Left cardiac atrium (tissue), 4 donors: ENCODE measurements at regions not wholly inside any gene's neighbourhood (a gene's known extent, or its start where the extent isn't known, plus 50 kb on each side); places are given as distances from the start of the nearest gene placed in this dataset.
A peak's percentile ranks its signal among the peaks of the same experiment; 100 is the strongest.

Experiments
- ATAC-seq, 2 donors: fragments of 200-7000 bp; cut with Tn5 transposase; one replicate each; pipeline ENCODE4 v1.9.1; 2020; ENCODE audit warnings: mild to moderate bottlenecking in 2 of 2, moderate library complexity in 2 of 2
- DNase-seq: peaks from one replicate; pipeline ENCODE4 v3.0.0-alpha.2; 2020
- intact Hi-C, 2 donors: fragments of 100-400 bp; cut with DNase I; formaldehyde crosslinking; loops; one replicate each; pipeline versions ENCODE4 v1.14.1 to v1.15.1; 2022 to 2023
- donor health status: DM: no; HTN: yes; CAD: no.
- donor health status: DM: no; HTN: yes; CAD: no; lungs with severe emphysema.
- donor health status: DM: yes; HTN: yes; CAD: no.
- donor health status: Dilated cardiomyopathy.

DNA sequence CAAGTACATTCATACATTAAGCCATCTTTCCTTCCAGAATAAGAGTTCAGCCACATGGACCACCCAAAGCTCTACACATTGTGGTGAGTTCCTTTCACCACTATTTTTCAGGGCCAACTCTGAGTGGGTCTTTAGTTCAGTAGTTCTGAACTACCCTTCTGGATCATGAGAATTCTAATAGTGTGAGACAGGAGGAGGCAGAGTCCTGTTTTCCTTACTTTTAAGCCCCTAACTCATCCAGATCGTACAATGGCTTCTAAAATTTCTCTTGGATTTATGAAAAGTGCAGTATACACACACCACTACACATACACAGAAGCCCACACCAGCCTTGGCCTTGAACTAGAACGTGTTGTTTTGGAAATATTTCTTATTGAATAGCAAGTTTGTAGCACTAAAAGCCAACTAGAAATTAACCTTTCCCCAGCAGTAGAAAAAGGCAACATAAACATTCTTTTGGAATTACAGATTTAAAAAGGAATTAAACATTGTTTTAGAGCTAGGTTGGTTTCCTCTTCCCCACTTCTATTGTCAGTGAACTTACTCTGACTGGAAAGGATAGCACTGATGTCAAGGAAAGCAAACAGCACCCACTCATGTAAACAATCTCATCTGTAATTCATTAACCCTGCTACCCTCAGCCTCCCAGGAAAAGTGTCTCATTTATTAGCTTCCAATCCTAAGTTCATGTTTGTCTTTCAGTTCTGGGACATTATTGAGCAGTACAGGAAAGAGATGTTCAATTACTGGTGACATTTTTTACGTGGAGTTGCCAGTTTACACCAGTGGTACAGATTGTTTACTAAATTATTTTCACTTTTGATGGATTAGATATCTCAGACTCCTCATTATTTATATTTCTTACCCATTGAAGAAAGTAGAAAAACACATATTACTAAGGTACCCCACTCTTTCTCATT, 95.7 kb upstream of the AGTR1 start:
- ATAC-seq, result no peak
- intact Hi-C loops, result no loop called here

DNA sequence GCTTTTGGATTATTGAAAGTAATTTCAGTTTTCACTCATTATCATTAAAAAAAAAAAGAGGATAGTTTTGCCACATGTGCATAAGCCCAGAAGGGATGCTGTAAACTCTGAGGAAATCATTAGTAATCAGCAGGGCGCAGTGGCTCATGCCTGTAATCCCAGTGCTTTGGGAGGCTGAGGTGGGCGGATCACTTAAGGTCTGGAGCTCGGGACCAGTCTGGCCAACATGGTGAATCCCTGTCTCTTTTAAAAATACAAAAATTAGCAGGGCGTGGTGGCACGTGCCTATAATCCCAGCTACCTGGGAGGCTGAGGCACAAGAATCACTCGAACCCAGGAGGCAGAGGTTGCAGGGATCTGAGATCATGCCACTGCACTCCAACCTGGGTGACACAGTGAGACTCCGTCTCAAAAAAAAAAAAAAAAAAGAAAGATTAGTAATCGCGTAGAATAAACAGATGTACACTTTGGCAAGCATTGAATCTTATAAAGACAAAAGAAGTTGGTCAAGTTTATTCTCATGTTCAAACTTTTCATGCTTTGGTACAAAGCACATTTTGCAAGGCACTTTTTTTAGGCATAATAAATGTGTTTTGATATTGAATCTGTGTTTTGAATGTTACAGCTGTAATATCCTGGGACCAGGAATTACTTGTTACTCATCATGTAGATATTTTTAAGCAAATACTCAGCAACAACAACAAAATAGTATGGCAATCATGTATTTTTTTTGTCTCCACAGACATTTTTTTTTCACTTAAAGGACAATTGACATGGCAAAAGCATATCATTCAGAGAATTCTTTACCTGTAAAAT, 93.2 kb upstream of the AGTR1 start:
- intact Hi-C loops, result no loop called here
- no peak for ATAC-seq

More for the DNA sequence above, 95.7 kb upstream of the AGTR1 start:
- DNase-seq, result no peak

DNA sequence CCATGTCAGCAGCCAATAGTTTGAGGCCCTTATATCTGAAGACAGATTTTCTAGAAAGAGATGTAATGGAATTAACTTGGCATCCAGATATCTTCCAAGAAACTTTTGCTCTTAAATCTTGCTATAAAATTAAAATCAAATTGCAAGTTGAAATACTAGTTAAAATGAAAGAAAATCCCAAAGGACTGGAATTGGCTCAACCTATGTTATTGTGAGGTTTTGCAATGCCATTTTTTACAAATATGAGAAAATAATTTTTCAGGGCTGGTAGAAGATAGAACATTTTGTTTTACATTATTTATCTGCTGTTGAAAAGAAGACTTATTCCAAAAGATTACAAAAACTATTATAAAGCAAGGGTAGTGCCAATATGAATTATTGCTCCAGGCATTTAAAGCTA, 92.2 kb upstream of the AGTR1 start:
- ATAC-seq, result no peak
- DNase-seq, result no peak
- intact Hi-C loops, result no loop called here

More for the DNA sequence above, 93.2 kb upstream of the AGTR1 start:
- DNase-seq, result no peak

DNA sequence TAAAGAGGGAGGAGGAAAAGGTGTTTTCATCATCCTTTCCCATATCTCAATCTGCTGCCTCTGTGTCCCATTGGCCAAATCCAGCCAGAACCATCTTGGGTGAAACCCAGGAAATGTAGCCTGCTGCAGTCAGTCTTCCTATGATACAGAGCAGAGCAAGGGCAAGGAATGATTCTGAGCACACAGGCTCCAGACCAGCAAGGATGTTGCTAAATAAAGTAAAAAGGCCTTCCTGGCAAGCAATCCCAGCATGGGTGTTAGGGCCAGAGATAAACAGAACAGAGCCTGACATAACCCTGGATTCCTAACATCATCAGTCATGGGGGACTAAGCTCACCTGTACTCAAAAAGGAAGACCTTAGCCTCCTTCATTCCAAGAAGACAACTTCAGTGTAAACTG, 90.7 kb upstream of the AGTR1 start:
- no peak for DNase-seq
- peak; percentile 92 to 93 for ATAC-seq
- intact Hi-C loops, result no loop called here

DNA sequence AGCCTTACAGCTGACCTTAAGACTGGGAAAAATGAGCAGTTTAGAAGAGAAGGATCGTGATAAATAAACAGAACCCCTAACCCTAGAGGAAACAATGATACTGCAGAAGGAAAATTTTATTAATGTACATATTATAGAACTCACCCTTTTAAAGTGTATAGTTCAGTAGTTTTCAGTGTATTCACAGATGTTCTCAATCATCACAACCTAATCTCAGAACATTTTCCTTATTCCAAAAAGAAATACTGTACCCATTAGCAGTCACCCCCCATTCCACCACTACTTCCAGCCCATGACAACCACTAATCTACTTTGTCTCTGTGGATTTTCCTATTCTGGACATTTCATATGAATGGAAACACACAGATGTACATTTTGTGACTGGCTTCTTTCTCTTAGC, 90.2 kb upstream of the AGTR1 start:
- intact Hi-C loops, result no loop called here
- ATAC-seq (no peak), DNase-seq (no peak)

DNA sequence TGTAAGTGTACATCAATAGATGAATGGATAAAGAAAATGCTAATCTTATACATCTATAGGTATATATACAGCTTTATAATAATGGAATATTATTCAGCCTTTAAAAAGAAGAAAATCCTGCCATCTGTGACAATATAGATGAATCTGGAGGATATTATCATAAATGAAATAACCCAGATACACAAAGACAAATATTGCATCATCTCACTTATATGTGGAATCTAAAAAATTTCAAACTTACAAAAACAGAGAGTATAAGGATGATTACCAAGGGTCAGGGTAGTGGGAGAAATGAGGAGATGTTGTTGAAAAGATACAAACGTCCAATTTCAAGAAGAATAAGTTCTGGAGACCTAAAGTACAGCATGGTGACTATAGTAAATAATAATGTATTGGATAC, 85.4 kb upstream of the AGTR1 start:
- ATAC-seq (no peak), DNase-seq (no peak)
- intact Hi-C loops, result no loop called here

DNA sequence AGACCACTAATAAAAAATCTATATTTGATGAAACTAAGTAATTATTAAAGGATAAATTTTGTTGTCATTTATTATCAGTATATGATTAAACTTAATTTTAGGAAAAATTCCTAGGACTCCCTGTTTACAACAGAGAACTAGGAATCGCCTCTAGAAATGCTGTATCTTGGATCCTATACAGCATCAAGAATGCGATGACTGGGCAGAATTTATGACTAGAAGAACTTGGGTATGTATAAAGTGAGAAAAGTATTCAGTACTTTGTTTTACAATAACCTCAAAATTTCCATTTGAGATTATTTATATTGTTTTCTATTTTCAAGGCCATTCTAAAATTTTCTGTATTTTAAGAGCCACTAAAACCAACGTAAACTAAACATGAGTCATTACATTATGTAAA, 82.3 kb upstream of the AGTR1 start:
- DNase-seq (no peak), ATAC-seq (no peak)
- intact Hi-C loops, result no loop called here

DNA sequence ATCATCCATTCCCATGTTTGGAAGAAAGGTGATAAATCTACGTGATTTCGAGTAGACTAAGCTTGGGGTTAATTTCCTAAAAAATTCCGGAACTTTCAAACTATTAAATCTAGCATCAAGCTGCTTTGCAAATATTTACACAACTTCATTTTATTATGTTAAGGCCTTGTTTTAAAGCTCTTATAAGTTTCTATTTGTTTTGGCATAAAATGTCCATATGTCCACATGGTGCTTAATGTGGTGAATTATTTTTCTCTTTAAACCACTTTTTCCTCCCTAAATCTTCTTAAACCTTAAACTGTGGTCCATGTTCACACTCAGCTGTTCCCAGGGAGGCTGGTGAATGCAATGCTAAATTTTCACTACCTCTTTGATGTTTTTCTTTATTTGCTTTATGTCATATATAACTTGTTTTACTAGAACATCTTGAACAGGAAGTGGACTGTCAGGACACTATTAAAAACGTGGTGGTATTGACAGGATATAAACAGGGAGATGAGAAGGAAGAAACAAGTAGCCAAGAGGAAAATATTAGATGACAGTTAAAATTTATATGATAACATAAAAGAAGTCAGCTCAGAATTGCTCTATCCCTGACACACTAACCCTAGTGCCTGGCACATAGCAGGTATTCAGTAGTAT, 72.5 kb upstream of the AGTR1 start:
- ATAC-seq, result no peak
- DNase-seq, result no peak
- intact Hi-C loops, result no loop called here

DNA sequence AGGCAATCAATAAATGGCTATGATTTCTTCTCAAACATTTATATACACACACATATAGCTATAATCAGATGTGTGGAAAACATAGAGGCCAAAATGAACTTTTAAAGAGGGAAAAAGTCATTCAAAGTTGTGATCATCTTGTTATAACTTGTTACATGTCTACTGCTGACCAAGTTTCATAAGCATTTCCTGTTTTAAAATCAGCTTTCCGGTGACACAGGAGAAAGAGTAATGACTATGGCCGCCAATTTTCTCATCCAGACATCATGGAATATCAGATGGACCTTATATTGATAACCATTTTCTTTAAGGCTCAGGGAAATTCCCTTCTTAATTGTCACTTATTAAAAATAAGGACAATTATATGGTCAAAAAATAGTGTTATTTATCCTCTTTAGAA, 71.7 kb upstream of the AGTR1 start:
- DNase-seq (no peak), ATAC-seq (no peak)
- intact Hi-C loops, result no loop called here

DNA sequence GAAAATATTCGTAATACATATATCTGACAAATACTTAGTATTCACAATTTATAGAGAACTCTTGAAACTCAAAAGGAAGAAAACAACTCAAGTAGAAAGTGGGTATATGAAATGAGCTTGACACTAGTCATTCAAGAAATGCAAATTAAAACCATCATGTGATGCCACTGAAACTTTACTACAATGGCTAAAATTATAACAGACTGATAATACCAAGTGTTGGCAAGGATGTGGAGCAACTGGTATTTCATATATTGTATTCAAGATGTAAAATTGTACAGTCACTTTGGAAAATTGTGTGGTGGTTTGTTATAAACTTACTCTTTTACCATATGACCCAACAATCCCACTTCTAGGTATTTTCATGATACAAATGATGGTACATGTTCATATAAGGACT, 68.7 kb upstream of the AGTR1 start:
- no peak for ATAC-seq
- intact Hi-C loops, result no loop called here
- no peak for DNase-seq

DNA sequence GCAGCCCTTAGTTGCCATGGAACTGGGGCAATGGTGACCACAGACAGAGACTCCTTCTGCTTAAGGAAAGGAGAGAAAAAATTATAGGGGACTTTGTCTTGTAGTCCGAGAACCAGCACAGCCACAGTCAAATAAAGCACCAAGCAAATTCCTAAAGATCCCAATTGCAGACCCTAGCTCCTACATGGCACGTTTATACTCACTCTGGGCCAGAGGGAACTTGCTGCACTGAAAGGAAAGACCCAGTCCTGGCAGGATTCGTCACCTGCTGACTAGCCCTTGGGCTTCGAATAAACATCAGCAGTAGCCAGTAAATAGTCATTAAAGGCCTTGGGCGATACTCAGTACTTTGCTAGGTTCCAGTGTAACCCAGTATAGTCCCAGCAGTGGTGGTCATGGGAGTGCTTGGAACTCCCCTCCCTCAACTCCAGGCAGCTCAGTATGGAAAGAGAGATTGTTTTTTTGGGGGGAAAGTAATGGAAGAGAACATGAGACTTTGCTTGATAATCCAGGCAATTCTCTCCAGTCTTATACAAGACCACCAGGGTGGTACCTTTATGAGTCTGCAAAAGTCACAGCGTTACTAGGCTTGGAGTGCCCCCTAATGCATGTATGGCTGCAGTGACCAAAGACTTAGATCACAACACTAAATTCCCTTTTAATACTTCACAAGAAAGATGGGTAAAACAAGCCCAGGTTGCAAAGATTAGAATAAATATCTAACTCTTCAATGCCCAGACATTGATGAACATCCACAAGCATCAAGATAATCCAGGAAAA, 66.4 kb upstream of the AGTR1 start:
- no peak for DNase-seq
- no peak for ATAC-seq
- intact Hi-C loops, result no loop called here

DNA sequence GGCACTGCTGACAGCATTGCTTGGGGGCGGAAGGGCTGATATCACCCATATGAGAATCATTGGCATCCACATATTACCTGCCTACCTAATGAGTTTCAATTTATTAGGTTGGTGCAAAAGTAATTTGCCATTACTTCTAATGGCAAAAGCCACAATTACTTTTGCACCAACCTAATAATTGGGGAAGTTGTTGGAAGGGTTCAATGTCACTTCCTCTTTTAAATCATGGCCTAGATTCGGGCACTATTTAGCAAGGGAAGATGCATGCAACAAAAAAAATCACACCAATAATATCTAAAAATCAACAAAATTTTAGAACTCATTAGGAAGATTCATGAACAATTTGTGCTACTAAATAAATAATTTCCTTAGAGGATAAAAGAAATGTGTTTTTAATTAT, 56.0 kb upstream of the AGTR1 start:
- intact Hi-C loops, result loop anchor here in 1 of 2 donors (10.0 kb wide), 1 partner anchor 63 kb away; no protein-coding TSS in a partner anchor
- DNase-seq (no peak), ATAC-seq (no peak)

DNA sequence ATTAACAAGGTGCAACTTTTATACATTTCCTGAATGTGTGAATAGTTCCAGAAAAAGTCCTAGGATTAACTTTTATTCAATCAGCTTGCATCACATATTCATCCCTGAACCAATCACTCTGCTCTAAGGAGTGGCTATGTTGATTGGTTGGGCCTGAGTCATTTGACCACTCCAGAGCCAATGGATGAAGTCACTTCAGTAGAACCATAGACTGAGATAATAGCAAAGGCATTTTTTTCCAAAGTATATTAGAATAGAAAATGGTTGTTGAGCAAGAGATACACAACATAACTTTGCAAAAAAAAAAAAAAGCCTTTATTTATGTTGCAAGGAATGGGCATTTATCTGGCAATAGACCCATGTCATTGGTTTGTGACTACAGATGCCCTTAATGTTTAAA, 55.5 kb upstream of the AGTR1 start:
- DNase-seq (no peak), ATAC-seq (no peak)
- intact Hi-C loops, result loop anchor here in 1 of 2 donors (10.0 kb wide), 1 partner anchor 63 kb away; no protein-coding TSS in a partner anchor

DNA sequence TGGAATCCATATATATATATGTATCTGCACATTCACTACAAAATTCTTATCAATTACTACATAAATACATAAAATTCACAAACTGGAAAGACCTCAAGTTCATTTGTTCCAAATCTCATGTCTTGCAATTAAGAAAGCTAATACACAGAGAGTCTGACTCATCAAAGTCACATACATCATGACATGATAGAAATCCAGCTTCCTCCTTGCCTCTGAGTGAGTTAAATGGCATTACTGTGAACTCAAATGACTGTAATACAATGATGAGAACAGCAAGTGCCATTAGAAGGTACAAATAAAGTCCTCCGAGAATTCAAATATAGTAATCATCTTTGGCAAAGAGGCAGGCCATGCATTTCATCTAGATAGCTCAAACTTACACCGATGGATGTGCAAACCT, 55.1 kb upstream of the AGTR1 start:
- peak in 1 of 2 donors; percentile 33 for ATAC-seq
- DNase-seq, result no peak
- intact Hi-C loops, result loop anchor here in 1 of 2 donors (10.0 kb wide), 1 partner anchor 62 kb away; no protein-coding TSS in a partner anchor

DNA sequence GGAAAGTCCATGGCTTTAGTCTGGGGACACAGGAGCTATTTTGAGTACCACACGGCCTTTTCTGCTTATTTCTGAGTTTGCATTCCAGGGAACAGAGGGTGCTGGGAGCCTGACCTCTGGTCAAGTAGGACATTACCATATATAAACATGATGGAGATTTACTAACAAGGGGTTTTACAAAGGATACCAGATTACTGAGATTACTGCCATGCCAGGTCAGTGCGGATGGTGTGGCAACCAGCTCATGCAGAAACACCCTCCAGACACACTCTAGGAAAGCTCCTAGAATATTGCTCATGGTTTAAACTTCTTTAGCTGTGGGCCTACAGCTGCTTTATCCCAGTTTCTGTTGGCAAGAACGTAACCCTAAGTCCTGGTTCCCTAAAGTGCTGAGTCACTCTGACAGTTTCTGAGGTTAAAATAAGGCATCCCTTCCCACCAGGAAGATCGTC, 54.3 kb upstream of the AGTR1 start:
- DNase-seq, result no peak
- peak in 1 of 2 donors; percentile 73 for ATAC-seq
- intact Hi-C loops, result loop anchor here in 1 of 2 donors (10.0 kb wide), 1 partner anchor 61 kb away; no protein-coding TSS in a partner anchor

DNA sequence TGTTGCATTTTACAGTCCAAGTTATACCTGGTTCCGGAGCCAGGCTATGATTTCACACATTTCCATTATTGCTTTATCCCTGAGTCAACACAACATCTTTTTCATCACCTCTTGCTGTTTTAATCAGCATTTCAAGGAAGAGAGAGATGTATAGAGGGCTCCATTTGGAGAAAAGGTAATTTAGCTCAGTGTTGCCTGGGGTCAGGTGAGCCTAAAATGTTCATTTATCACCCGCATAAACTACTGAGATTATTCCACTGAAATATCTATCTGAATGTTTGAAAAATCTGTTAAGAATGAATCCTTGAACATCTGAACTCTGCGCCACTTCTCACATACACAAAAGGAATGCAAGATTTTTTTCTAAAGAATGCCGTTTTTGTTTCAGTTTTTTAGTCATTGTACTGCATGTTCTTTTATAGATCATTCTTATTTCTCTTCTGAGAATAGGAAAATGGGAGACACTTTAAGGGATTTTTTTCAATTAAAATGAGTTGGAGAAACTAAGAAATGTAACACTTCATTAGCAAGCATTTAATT, 51.5 kb upstream of the AGTR1 start:
- intact Hi-C loops, result loop anchor here in 1 of 2 donors (10.0 kb wide), 1 partner anchor 59 kb away; no protein-coding TSS in a partner anchor
- no peak for ATAC-seq

More for the DNA sequence above, 51.5 kb upstream of the AGTR1 start:
- no peak for DNase-seq
